HEK293 (cell line): ENCODE measurements at regions not wholly inside any gene's neighbourhood (a gene's known extent, or its start where the extent isn't known, plus 50 kb on each side); places are given as distances from the start of the nearest gene placed in this dataset.
"Not testable (repeated sequence)": the region's sequence is repeated elsewhere in the genome, so short reads cannot be mapped to it uniquely, and the experiment has no call there.

Experiments used
- CTCF ChIA-PET: fragments of 350-600 bp; formaldehyde crosslinking; extraction: SDS; loops from one replicate; lab custom pipeline; 2021; ENCODE audit warnings: antibody characterized with exemption; lab: Yijun Ruan, JAX
- POLR2A ChIA-PET: fragments of 300-600 bp; formaldehyde crosslinking; extraction: SDS; loops from one replicate; lab custom pipeline; 2020; ENCODE audit warnings: antibody characterized with exemption, inconsistent platforms; lab: Yijun Ruan, JAX
- H3K27ac ChIP-seq: fragments of 200-500 bp; sonication (Bioruptor generic); 2 replicates; pipeline ENCODE4 v1.5.1; 2014; ENCODE audit warnings: low read depth, low read length, control low read depth, inconsistent platforms; ENCODE audit errors: extremely low read depth
- H3K36me3 ChIP-seq, 2 experiments: fragments of 200-500 bp in 1 of 2; sonication (Bioruptor generic) in 1 of 2; 1 replicate in 1 of 2; 2 replicates in 1 of 2; pipeline ENCODE4 v1.5.1; 2014 to 2017; ENCODE audit warnings: inconsistent platforms in 2 of 2, low read length in 2 of 2; ENCODE audit not compliant: control insufficient read depth in 2 of 2, insufficient read depth in 1 of 2
- H3K4me1 ChIP-seq: fragments of 200-500 bp; sonication (Bioruptor generic); 2 replicates; pipeline ENCODE4 v1.5.1; 2014; ENCODE audit warnings: mild to moderate bottlenecking, low read length, inconsistent platforms; ENCODE audit not compliant: control insufficient read depth, insufficient read depth
- H3K4me3 ChIP-seq: 2 replicates; pipeline ENCODE4 v1.5.1; 2011; ENCODE audit warnings: low read depth, mild to moderate bottlenecking, control low read depth, low read length, moderate library complexity
- H3K9me3 ChIP-seq: fragments of 200-500 bp; sonication (Bioruptor generic); 2 replicates; pipeline ENCODE4 v1.5.1; 2014; ENCODE audit warnings: low read depth, low read length, inconsistent platforms; ENCODE audit not compliant: control insufficient read depth, insufficient read depth
- EGR2 ChIP-seq: fragments of 450-650 bp; formaldehyde crosslinking; IDR thresholded peaks from 2 replicates; pipeline ENCODE4 v1.5.1; 2016; ENCODE audit warnings: low read depth, missing biosample characterization, missing genetic modification characterization
- OSR2 ChIP-seq: fragments of 450-650 bp; formaldehyde crosslinking; IDR thresholded peaks from 2 replicates; pipeline ENCODE4 v1.5.1; 2016; ENCODE audit warnings: missing biosample characterization, missing genetic modification characterization
- SETDB1 ChIP-seq: IDR thresholded peaks from one replicate; pipeline ENCODE4 v1.6.1; 2017; ENCODE audit warnings: mild to moderate bottlenecking, low read length, moderate library complexity, mixed read lengths; ENCODE audit not compliant: insufficient read length
- ZIC2 ChIP-seq: fragments of 450-650 bp; formaldehyde crosslinking; IDR thresholded peaks from 2 replicates; pipeline ENCODE4 v1.5.1; 2016; ENCODE audit warnings: missing biosample characterization, missing genetic modification characterization
- ZNF140 ChIP-seq: fragments of 450-650 bp; formaldehyde crosslinking; IDR thresholded peaks from 2 replicates; pipeline ENCODE4 v1.5.1; 2016; ENCODE audit warnings: missing biosample characterization, missing genetic modification characterization
- ZNF16 ChIP-seq: fragments of 450-650 bp; formaldehyde crosslinking; IDR thresholded peaks from 2 replicates; pipeline ENCODE4 v1.5.1; 2016; ENCODE audit warnings: low read depth, missing biosample characterization, missing genetic modification characterization
- ZNF223 ChIP-seq: fragments of 450-650 bp; formaldehyde crosslinking; IDR thresholded peaks from 2 replicates; pipeline ENCODE4 v1.5.1; 2016; ENCODE audit warnings: missing biosample characterization, missing genetic modification characterization
- ZNF292 ChIP-seq: fragments of 450-650 bp; formaldehyde crosslinking; IDR thresholded peaks from 2 replicates; pipeline ENCODE4 v1.5.1; 2016; ENCODE audit warnings: low read depth, missing biosample characterization, missing genetic modification characterization, borderline replicate concordance
- ZNF426 ChIP-seq: fragments of 450-650 bp; formaldehyde crosslinking; IDR thresholded peaks from 2 replicates; pipeline ENCODE4 v1.5.1; 2017; ENCODE audit warnings: missing biosample characterization, missing genetic modification characterization, mild to moderate bottlenecking, inconsistent platforms, moderate library complexity
- ZNF561 ChIP-seq: fragments of 450-650 bp; IDR thresholded peaks from 2 replicates; pipeline ENCODE4 v1.5.1; 2018; ENCODE audit warnings: missing biosample characterization, missing genetic modification characterization, borderline replicate concordance
- ZNF629 ChIP-seq: fragments of 450-650 bp; formaldehyde crosslinking; IDR thresholded peaks from 2 replicates; pipeline ENCODE4 v1.5.1; 2017; ENCODE audit warnings: missing biosample characterization, missing genetic modification characterization
- ZNF660 ChIP-seq: fragments of 450-650 bp; IDR thresholded peaks from 2 replicates; pipeline ENCODE4 v1.5.1; 2018; ENCODE audit warnings: missing biosample characterization, mild to moderate bottlenecking, missing genetic modification characterization
- TF ChIP-seq, protein P1 (sequence below): fragments of 450-650 bp; formaldehyde crosslinking; IDR thresholded peaks from 2 replicates; pipeline ENCODE4 v1.5.0; 2017; ENCODE audit warnings: missing biosample characterization, missing genetic modification characterization, borderline replicate concordance
- TF ChIP-seq, protein P2 (sequence below): fragments of 450-650 bp; formaldehyde crosslinking; IDR thresholded peaks from 2 replicates; pipeline ENCODE4 v1.5.1; 2016; ENCODE audit warnings: missing biosample characterization, missing genetic modification characterization, borderline replicate concordance

DNA sequence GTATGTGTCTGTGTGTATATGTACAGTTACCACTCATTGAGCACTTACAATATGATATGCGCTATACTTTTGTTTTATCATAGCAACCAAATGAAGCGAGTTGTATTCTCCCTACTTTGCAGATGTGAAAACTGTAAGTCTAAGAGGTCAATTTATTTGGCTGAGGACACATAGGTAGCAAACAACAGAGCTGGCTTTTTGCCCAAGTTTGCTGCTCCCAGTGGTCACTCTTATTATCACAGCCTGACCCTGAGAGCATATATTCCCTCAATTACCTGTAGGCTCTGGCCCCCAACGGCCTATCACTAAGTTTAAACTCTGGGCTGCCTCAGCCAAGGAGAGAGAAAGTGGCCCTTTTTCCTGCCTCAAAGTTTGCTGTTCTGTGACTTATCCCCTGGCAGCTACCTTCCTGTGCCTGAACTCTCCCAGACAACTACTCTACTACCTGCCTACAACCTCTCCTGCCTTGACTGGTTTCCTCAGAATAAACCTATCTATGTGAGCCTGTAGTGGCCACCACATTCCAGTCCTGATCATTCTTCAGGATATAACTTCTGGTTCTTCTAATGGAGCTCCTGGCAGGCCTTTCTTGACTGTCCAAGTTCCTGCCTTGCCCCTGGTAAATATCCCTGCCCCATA lies 221.8 kb downstream of the FRK start:
- TF ChIP-seq ZNF140 (tag by site-specific recombination), result no peak
- 0 out of 2 replicates have a peak, but pooled peaks have one; percentile 34 for TF ChIP-seq ZNF660 (tag by site-specific recombination)
- TF ChIP-seq, all 188 proteins: peak for 1
- Histone ChIP-seq H3K27ac (no peak overlapping the region), H3K4me1 (no peaks in the 10 kb centered on the region), H3K9me3 (no peaks in the 10 kb centered on the region), H3K4me3 (no peak overlapping the region), H3K36me3 (no peaks in the 10 kb centered on the region)
- ChIA-PET CTCF (interaction anchor here (0.6 to 2.2 kb wide), 11 partner anchors 9 to 156 kb away, joined by 3 to 12 read pairs (median 4); no protein-coding TSS in a partner anchor), POLR2A (no interaction called here)

DNA sequence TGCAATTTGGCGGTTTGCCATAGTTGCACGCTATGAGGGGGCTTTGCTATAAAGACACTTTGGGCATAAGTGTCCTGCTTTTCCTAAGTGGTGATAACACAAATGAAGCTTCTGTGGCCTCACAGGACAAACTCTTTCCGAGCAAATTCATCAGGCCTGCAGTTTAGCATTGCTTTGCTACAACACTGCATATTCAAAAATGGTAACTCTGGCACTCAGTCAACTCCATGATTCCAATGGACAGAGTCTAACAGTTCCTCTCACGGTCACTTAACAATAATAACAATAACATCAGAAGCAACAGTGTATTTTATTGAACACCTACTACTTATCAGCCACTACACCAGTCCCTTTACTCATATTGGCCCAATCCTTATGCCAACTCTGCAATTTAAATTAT lies 222.5 kb downstream of the FRK start:
- ChIA-PET CTCF (interaction anchor here (0.6 to 2.2 kb wide), 8 partner anchors 9 to 155 kb away, joined by 3 to 12 read pairs (median 4); no protein-coding TSS in a partner anchor), POLR2A (no interaction called here)
- no peak overlapping the region for H3K4me3 ChIP-seq

DNA sequence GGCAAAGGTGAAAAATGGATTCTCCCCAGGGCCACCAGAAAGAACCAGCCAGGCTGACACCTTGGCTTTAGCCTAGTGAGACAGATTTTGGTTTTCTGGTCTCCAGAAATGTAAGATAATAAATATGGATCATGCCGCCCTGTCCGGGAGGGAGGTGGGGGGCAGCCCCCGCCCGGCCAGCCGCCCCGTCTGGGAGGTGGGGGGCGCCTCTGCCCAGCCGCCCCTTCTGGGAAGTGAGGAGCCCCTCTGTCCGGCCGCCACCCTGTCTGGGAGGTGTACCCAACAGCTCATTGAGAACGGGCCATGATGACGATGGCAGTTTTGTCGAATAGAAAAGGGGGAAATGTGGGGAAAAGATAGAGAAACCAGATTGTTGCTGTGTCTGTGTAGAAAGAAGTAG lies 224.3 kb downstream of the FRK start:
- H3K4me3 ChIP-seq, H3K4me1 ChIP-seq, H3K36me3 ChIP-seq, H3K9me3 ChIP-seq, H3K27ac ChIP-seq, POLR2A ChIA-PET, CTCF ChIA-PET: not testable (repeated sequence)

More for the DNA sequence above, 222.5 kb downstream of the FRK start:
- no peaks in the 10 kb centered on the region for H3K9me3 ChIP-seq
- H3K4me1 ChIP-seq, result no peaks in the 10 kb centered on the region
- no peak for TF ChIP-seq ZNF140 (tag by site-specific recombination)
- TF ChIP-seq, all 188 proteins: peak for 0
- Histone ChIP-seq H3K27ac (no peak overlapping the region), H3K36me3 (no peaks in the 10 kb centered on the region)

DNA sequence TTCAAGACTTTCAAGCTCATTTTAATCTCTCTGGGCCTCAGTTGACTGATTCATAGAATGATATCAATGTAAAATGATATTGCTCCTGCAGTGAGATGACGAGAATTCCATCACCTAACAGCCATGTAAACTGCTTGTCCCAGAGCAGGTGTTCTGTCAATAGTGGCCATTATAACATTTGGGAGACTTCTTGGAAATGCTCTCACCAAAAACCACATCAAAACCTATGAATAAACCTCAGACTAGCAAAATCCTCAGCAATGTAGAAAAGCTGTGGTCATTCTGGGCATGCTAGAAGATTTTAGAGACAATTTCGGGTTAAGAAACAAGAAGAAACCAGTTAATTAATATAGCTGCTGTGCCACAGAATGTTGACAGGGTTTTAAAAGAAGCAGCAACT lies 225.4 kb downstream of the FRK start:
- POLR2A ChIA-PET, result no interaction called here
- CTCF ChIA-PET, result no interaction called here
- no peak overlapping the region for H3K4me3 ChIP-seq
- no peaks in the 10 kb centered on the region for H3K36me3 ChIP-seq
- no peak overlapping the region for H3K27ac ChIP-seq
- TF ChIP-seq ZNF292 (tag by site-specific recombination) (no peak), EGR2 (tag by site-specific recombination) (no peak)
- H3K4me1 ChIP-seq, result peaks cover 3% of the 10 kb centered on the region
- H3K9me3 ChIP-seq, result no peaks in the 10 kb centered on the region

DNA sequence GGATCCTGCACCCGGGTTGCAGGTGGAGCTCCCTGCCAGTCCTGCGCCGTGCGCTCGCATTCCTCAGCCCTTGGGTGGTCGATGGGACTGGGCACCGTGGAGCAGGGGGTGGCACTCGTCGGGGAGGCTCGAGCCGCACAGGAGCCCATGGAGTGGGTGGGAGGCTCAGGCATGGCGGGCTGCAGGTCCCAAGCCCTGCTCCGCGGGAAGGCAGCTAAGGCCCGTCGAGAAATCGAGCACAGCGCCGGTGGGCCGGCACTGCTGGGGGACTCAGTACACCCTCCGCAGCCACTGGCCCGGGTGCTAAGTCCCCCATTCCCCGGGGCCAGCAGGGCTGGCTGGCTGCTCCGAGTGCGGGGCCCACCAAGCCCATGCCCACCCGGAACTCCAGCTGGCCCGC lies 226.1 kb downstream of the FRK start:
- CTCF ChIA-PET, H3K36me3 ChIP-seq, H3K4me3 ChIP-seq, POLR2A ChIA-PET, H3K9me3 ChIP-seq, H3K4me1 ChIP-seq, H3K27ac ChIP-seq: not testable (repeated sequence)

DNA sequence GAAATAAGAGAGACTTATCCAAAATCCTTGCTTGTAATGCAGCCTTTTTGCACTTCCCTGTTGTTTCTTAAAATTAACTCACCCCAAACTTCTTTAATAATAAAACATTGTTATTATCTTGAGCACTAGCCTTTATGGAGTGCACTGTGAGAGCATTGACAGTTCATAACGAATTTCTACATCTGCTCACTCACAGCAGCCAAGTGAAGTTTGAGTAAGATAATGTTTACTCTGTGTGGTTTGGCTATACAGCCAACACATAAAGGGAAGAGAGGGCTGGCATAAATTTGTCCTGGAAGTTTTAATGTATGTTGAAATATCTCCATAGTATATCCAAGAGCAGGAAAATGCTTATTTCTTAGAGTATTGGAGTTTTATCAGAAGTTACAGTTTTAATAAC lies 227.9 kb downstream of the FRK start:
- Histone ChIP-seq H3K4me3 (no peak overlapping the region), H3K9me3 (no peaks in the 10 kb centered on the region), H3K36me3 (no peaks in the 10 kb centered on the region), H3K4me1 (peaks cover 3% of the 10 kb centered on the region), H3K27ac (no peak overlapping the region)
- CTCF ChIA-PET, result no interaction called here
- POLR2A ChIA-PET, result no interaction called here
- TF ChIP-seq, protein P1, sequence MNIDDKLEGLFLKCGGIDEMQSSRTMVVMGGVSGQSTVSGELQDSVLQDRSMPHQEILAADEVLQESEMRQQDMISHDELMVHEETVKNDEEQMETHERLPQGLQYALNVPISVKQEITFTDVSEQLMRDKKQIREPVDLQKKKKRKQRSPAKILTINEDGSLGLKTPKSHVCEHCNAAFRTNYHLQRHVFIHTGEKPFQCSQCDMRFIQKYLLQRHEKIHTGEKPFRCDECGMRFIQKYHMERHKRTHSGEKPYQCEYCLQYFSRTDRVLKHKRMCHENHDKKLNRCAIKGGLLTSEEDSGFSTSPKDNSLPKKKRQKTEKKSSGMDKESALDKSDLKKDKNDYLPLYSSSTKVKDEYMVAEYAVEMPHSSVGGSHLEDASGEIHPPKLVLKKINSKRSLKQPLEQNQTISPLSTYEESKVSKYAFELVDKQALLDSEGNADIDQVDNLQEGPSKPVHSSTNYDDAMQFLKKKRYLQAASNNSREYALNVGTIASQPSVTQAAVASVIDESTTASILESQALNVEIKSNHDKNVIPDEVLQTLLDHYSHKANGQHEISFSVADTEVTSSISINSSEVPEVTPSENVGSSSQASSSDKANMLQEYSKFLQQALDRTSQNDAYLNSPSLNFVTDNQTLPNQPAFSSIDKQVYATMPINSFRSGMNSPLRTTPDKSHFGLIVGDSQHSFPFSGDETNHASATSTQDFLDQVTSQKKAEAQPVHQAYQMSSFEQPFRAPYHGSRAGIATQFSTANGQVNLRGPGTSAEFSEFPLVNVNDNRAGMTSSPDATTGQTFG (tag by site-specific recombination), result no peak
- TF ChIP-seq ZNF426 (no peak), ZNF629 (no peak), ZNF16 (tag by site-specific recombination) (no peak), SETDB1 (no peak), OSR2 (no peak), ZNF561 (tag by site-specific recombination) (no peak), ZIC2 (tag by site-specific recombination) (no peak), ZNF223 (no peak)
- TF ChIP-seq, protein P2, sequence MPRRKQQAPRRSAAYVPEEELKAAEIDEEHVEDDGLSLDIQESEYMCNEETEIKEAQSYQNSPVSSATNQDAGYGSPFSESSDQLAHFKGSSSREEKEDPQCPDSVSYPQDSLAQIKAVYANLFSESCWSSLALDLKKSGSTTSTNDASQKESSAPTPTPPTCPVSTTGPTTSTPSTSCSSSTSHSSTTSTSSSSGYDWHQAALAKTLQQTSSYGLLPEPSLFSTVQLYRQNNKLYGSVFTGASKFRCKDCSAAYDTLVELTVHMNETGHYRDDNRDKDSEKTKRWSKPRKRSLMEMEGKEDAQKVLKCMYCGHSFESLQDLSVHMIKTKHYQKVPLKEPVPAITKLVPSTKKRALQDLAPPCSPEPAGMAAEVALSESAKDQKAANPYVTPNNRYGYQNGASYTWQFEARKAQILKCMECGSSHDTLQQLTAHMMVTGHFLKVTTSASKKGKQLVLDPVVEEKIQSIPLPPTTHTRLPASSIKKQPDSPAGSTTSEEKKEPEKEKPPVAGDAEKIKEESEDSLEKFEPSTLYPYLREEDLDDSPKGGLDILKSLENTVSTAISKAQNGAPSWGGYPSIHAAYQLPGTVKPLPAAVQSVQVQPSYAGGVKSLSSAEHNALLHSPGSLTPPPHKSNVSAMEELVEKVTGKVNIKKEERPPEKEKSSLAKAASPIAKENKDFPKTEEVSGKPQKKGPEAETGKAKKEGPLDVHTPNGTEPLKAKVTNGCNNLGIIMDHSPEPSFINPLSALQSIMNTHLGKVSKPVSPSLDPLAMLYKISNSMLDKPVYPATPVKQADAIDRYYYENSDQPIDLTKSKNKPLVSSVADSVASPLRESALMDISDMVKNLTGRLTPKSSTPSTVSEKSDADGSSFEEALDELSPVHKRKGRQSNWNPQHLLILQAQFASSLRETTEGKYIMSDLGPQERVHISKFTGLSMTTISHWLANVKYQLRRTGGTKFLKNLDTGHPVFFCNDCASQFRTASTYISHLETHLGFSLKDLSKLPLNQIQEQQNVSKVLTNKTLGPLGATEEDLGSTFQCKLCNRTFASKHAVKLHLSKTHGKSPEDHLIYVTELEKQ (tag by site-specific recombination), result no peak
